HG02938 (cell line): ENCODE measurements at regions not wholly inside any gene's neighbourhood (a gene's known extent, or its start where the extent isn't known, plus 50 kb on each side); places are given as distances from the start of the nearest gene placed in this dataset.

ENCODE experiments used
- ATAC-seq: cut with Tn5 transposase; IDR thresholded peaks from one replicate; pipeline ENCODE4 v1.9.1; 2021; ENCODE audit warnings: mild to moderate bottlenecking, moderate library complexity; ENCODE audit not compliant: unreplicated experiment

DNA sequence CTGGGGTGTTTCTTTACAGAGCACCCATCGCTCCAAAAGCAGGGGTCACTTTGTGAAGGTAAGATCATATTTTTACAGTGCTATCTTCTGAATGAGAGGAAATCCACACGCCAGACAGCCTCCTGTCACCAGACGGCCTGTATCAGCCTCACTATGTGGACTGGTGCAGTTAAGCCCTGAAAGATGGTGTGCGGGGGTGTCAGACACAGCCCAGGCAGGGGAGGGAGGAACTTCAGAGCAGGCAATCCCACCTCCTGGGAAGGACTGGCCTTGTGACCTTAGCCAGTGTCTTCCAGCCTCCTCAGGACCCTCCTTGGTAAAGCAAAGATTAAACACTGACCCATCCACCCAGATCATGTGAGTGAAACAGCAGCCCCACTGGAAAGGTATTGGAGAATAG, 249.4 kb upstream of the CTAGE1 start:
- ATAC-seq: no peak

DNA sequence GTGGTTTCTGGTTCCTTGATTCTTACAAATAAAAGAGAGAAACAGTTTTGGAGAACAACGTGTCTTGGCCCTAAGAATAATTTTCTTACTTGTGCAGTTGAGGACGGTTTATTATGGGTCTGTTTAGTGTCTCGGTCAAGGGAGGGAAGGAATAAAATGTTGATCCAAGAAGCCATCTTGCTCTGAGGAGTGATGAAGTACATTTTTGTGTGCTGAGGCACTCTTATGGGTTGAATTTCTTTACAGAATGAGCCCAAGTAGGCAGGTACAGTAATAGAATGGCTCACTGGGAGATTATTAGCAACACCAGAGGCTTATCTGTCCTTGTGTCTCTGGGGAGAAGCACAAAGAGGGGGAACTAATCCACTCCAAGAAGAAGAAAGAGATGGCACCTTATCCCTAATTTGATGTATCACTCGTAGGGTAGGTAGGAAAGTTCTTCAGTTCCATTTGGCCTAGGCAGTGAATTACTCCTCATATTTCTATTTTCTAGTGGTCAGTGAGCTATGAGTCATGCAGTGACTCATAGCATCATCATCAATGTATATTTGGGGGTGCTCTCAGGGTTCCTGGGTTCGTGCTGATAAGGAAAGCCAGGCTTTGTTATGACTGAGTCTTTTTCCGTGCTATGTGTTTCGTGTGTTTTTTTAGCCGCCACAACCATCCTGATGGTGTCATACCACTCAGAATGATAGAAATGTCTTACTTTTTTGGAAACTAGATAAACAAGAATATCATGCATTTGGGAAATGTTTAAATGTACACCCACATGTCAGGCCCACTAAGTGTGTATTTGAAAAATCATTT, 250.1 kb upstream of the CTAGE1 start:
- peak; percentile 75 for ATAC-seq

DNA sequence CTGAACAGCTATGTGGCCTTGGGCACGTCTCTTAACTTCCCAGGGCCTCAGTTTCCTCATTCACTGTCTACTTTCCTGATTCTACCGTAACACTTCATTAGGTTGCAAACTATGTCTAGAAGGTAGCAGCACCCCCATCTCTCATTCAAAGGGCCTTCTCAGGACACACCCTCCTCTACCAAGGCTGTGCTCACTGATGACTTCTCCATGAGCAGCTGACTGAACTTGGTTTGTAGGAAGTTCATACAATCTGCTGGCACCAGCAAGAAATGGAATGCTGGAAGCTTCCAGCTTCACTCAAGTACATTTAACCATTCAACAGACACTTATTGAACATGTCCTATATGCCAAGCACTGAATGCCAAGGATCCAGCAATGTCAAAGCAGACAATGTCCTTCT, 250.8 kb upstream of the CTAGE1 start:
- no peak for ATAC-seq

DNA sequence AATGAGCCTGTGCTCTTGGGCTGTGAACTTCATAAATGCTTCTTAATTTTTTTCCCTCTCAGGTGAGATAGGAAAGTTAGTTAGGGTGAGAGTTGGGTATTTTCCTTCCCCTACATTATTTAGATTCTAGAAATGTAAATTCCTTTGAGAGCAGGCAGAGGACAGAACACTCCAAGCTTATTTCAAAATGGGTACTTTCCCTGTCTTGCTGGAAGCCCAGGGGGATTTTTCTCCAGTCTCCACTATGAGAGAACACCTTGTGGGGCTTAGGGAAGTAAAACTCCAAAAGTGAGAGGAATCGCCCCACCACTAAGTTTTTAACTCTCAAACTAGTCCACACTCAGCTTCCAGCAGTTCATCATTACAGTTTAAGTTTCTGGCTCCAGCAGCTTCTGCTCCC, 253.2 kb upstream of the CTAGE1 start:
- no peak for ATAC-seq

DNA sequence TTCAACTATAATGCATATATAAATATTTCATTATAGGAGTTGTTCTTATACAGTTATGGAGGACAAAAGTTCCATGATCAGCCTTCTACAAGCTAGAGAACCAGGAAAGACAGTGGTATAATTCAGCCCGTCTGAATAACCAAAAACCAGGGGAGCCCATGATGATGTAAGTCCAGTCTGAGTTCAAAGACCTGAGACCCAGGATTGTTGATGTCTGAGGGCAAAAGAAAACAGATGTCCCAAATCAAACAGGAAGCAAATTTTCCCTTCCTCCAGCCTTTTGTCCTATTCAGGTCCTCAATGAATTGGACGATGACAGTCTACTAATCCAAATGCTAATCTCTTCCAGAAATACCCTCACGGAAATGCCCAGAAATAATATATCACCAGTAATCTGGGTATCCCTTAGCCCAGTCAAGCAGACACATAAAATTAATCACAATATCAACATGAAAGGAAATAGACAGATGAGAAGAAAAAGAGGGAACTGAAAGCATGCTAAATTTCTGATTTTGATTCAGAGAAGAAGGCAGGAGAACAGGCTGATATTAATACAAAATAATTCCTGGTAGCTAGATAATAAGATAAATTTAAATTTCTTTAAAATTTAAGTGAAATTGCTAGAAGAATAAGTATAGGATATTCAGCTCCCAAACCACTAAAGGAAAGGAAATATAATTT, 255.6 kb upstream of the CTAGE1 start:
- no peak for ATAC-seq

DNA sequence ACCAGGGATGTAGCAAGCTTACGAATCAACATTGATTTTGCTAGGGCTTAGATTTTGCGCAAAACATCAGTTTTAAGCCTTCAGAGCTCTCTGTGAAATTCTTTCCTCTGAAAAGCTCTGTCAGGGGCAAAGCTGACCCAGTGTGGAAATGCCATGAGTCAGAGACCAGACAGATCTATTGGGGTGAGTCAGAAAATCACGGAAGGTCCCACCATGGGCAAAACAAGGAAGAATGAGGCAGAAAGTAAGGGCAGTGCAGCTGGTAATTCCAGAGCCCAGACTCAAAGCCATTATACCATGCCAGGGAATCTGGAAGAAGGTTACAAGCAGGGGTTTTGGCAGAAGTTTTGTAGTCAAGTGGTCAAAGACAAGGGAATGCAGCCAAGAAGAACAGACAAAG, 256.6 kb upstream of the CTAGE1 start:
- ATAC-seq: no peak

DNA sequence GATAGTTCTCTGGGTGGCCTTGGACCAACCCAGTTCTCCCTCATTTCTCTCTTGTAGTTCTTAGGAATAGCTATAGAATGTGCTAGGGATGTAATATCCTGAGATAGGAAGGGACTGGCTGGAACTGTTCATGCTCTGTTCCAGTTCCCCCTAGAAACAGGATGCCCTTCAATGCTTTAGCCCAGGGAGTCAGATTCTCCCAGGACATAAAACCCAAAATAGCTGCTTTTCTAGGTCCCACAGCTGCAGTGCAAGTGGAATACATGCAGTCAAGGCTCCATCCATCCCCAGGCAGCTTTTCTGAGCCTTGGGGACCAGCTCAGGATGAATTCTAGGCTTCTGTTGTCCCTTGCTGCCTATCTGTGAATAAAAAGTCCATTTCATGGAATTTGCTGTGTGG, 257.3 kb upstream of the CTAGE1 start:
- ATAC-seq: no peak

DNA sequence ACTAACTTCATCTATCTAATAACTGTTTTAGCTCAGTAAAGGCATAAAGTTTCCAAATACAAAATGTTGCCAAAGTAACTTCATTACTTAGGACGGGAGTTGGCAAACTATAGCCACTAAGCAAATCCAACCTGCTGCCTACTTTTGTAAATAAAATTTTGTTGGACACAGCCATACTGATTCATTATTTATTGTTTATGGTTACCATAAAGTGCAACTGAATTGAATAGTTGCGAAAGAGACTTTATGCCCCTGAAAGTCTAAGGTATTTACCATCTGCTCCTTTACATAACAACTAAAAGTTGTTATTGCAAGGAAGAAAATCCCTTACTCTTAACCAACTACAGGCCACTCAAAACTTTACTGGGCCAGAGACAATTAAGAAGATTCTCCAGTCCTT, 256.7 kb upstream of the RBBP8 start:
- ATAC-seq: no peak

DNA sequence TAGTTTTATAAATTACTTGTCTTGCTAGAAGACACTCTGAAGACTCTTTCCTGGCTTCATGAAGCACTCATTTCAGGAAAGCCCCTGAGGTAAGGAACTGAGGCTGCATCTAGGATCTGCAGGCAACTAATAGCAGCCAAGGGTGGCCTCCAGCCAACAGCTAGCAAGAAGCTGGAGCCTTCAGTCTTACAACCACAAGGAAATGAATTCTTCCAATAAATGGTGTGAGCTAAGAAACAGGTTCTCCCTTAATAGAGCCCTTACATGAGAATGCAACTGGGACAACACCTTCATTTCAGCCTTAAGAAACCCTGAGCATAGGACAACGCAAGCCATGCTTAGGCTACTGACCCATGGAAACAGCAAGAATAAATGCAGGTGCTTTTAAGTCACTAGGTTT, 254.6 kb upstream of the RBBP8 start:
- ATAC-seq: no peak

DNA sequence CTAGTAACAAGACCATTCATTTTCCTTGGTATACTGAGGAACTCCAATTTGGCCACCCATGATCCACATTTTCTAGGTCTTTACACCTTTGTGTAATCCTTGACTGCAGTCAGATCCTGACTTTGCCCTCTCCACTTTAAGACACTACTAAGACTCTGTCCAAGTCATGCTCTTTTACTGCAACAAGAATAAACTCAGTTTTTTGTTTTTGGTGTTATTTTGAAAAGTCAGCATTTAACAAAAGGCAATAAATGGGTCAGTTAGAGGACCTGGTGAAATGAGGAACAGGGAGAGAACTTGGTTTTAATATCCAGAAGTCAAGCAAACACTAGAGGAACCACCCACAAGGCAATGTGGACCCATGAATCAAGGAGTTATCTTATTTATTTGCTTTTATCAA, 252.2 kb upstream of the RBBP8 start:
- ATAC-seq: no peak

DNA sequence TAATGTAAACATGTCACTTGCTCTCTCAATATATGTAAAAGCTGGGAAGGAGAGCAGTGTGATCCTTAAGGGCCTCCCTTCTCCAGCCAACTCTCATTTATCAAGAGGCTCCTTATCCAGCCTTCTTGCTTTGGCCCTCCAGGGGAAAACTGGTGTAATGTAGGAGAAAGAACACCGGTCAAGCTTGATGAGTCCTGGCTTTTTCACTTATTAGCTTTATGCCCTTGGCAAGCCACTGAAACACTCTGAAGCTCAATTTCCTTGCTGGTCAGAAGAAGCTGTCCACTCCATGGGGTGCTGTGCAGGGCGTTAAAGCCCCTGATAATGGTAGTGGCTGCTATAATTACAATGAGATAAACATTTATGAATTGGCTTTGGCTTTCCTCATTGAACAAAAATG, 251.2 kb upstream of the RBBP8 start:
- no peak for ATAC-seq

DNA sequence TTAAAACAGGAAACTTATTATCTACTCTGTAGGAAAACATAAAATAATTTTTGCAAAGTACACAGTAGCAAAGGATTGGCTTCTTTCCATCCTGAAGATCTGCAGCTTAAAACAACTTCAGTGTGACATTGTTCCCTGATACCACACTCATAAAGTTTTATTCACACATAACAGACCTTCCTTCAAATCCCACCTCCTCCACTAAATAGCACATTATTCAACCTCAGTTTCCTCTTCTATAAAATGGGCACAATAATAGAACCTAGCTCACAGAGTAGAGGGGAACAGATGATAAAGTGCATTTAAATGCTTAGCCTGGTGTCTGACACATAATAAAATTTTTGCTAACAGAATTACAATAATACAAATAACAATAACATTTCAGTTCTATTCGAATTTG, 250.4 kb upstream of the RBBP8 start:
- ATAC-seq: no peak

DNA sequence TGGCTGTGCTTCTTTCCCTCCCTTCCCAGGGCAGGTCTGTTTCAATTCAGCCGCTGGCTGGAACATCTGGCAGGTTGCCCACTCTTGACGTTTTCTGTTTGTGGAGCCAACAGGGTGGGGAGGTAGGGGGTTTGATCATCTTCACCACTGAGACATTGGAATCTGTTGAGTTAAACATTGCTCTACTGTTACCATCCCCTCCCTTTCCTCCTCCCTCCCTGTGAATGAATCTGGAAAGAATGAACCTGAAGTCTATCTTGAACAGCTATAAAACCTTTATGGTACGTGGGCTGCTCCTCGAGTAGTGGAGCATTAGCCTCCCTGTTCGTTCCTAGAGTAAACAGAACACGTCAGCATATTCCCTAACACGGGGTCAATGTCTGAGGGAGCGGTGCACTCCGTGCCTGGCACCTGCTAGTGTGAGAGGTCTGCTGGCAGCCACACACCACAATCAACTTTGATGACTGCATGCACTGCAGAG, 249.9 kb upstream of the RBBP8 start:
- ATAC-seq: no peak

DNA sequence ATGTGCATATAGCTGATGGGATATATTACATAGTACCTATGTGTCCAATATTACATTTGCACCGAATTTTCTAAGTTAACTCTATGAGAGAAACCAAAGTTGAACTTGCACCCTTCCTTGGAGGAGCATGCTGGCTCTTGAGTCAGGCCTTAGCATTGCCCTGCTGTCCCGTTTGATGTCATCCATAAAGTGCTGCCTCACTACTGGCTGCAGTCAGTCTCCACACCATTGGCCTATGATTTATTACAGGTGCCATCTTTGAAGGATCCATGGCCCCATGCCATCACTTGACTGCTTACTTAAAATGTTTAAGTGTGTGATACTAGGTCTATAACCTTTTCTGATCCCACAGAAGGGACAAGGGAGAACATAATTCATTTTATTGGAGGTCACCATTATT, 249.3 kb upstream of the RBBP8 start:
- ATAC-seq: no peak

DNA sequence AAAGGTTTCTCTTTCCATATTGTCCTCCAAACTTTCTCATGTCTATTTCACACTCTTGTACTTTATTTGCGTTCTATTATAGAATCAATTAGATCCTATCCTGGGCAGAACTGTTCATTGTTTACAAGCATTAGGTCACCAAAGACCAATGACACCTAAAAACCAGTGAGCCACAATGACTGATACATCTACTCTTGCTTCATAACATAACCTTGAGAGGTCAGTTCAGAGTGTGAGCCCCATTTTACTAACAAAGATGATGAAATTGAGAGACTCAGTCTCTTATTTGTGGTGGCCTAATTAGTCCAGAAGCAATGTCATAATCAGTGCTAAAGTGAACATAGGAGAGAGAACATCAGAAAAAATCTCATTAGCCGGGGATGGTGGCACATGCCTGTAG, 248.9 kb upstream of the RBBP8 start:
- ATAC-seq: no peak

DNA sequence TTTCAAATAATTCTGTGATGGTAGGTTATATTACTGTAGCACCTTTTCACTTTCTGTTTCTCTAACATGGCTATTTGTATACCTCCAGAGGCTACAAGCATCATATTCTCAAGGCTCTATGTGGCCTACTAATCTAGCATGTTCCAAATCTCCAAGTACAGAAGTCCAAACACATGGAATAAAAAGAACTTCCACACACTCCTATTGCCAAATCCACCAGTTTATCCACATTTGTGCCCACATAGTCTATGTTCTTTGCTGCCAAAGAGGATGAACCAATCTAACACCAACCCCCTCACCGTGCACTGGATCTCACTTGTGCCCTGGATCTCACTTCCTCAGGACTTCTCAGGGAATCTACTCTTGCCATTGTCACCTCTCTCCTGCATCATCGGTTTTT, 247.3 kb upstream of the RBBP8 start:
- ATAC-seq: no peak

DNA sequence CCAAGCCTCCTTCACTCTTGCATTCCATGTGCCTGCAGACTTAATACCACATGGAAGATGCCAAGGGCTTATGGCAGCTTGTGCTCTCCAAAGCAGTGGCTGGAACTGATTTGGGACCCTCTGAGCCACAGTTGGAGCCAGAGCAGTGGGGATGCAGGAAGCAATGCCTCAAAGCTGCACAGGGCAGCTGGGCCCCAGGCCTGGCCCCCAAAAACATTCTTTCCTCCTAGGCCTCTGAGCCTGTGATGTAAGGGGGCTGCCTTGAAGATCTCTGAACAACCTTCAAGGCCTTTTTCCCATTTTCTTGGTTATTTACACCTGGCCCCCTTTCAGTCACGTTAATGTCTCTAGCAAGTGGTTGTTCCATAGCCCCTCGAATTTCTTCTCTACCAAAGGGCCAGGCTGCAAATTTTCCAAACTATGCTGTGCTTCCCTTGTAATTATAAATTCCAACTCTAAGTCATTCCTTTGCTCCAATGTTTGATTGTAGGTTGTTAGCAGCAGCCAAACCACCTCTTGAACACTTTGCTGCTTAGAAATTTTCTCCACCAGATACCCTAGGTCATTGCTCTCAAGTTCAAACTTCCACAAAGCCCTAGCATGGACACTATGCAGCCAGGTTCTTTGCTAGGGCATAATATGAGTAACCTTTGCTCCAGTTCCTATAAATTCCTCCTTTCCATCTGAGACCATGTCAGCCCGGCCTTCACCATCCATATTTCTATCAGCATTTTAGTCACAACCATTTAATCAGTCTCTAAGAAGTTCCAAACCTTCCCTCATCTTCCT, 245.0 kb upstream of the RBBP8 start:
- no peak for ATAC-seq

DNA sequence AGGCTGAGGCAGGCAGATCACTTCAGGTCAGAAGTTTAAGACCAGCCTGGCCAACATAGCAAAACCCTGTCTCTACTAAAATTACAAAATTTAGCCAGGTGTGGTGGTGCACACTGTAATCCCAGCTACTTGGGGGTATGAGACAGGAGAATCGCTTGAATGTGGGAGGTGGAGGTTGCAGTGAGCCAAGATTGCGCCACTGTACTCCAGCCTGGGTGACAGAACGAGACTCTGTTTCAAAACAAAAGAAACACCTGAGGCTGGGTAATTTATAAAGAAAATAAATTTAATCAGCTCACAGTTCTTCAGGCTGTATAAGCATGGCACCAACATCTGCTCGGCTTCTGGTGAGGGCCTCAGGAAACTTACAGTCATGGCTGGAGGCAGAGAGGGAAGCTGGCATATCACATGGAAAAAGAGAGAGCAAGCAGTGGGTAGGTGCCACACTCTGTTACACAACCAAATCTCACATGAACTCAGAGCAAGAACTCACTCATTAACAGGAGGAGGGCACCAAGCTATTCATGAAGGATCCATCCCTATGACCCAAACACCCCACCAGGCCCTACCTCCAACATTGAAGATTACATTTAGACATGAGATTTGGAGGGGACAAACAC, 244.1 kb upstream of the RBBP8 start:
- no peak for ATAC-seq

DNA sequence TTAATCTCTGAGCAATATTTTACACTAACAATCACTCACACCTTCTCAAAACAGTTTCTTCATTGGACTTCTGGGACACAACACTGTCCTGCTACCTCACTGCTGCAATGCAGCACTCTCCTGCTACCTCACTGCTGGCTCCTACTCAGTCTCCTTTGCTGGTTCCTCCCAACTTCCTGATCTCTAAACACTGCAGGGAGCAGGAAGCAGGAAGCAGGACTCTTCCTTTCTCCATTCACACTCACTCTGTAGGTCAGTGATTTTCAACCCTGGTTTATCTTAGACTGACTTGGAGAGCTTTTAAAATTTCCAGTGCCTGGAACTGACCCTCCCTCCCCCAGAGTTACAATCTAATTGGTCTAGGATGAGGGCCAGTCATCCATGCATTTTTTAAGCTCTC, 243.4 kb upstream of the RBBP8 start:
- no peak for ATAC-seq

DNA sequence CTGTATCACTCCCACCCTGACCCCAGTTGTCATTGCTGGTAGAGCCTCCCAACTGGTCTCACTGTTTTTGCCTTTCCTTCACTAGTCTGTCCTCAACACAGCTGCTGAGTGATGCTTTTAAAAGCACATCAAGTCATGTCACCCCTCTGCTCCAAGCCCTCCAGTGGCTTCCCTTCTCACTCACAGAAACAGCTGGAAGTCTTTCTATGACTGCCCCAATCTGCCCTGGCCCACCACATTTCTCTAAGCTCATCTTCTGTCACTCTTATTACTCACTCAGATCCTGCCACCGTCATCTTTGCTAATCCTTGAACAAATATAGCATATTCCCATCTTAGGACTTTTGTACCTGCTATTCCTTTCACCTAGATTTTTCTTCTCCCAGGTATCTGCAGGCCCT, 242.6 kb upstream of the RBBP8 start:
- no peak for ATAC-seq

DNA sequence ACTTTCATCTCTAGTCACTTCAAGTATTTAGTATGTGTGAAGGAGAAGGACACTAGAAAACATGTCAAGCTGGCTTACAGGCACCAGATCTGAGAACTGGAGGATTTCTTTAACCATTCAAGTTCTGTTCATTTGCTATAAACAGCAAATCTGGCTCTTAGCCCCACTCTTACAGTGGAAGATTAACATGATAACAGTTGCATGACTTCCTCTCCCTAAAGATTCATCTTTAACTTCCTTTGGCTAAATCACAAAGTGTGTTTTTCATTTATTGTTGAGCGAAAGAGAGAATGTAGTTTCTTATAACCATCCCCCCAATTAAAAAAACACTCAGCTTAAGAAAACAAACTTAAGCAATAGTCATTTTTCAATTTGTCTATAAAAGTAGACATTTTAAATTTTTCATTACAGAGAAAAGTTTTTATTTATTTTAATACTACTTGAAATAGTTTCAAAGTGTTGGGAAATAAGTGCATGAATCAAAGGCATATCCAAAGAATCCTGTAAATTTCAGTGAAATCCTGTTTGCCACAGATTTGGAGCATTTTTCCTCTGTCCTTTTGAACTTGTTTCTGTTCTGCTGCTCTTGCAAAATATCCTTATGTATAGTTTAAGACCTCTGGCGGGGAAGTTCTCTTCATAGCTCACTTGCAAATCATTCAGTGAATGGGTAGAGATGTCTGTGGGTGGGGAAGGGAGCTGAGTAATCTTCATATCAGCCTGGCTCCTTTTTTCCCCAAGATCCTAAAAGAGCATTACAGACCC, 241.0 kb upstream of the RBBP8 start:
- ATAC-seq: no peak
